Mesendoderm (in vitro differentiated cells): ENCODE measurements at regions not wholly inside any gene's neighbourhood (a gene's known extent, or its start where the extent isn't known, plus 50 kb on each side); places are given as distances from the start of the nearest gene placed in this dataset.

Source experiments
- DNase-seq: peaks from one replicate; pipeline ENCODE4 v3.0.0; 2013
- H2AK5ac ChIP-seq: 2 replicates; pipeline ENCODE4 v1.6.1; 2013; ENCODE audit warnings: low read length, inconsistent platforms
- H2BK120ac ChIP-seq: 2 replicates; pipeline ENCODE4 v1.6.1; 2013; ENCODE audit warnings: low read depth, mild to moderate bottlenecking, low read length, moderate library complexity, mixed read lengths
- H2BK15ac ChIP-seq: replicated peaks from 2 replicates; pipeline ENCODE4 v1.6.1; 2013; ENCODE audit warnings: low read depth, mild to moderate bottlenecking, moderate library complexity
- H2BK5ac ChIP-seq: 2 replicates; pipeline ENCODE4 v1.6.1; 2013; ENCODE audit warnings: low read length, inconsistent platforms
- H3K18ac ChIP-seq: 2 replicates; pipeline ENCODE4 v1.6.1; 2013; ENCODE audit warnings: mild to moderate bottlenecking, low read length, mixed read lengths
- H3K23ac ChIP-seq: one replicate; pipeline ENCODE4 v1.6.1; 2013; ENCODE audit warnings: low read length
- H3K27ac ChIP-seq: 2 replicates; pipeline ENCODE4 v1.5.1; 2013; ENCODE audit warnings: low read depth, mild to moderate bottlenecking, inconsistent platforms, low read length, moderate library complexity
- H3K27me3 ChIP-seq: 2 replicates; pipeline ENCODE4 v1.6.1; 2013; ENCODE audit warnings: low read length, control low read depth, mild to moderate bottlenecking, inconsistent platforms; ENCODE audit not compliant: insufficient read depth, poor library complexity
- H3K36me3 ChIP-seq: 2 replicates; pipeline ENCODE4 v1.6.1; 2013; ENCODE audit warnings: low read length, inconsistent platforms; ENCODE audit not compliant: control insufficient read depth, insufficient read depth
- H3K4ac ChIP-seq: one replicate; pipeline ENCODE4 v1.6.1; 2013; ENCODE audit warnings: low read depth, mild to moderate bottlenecking, low read length, moderate library complexity
- H3K4me1 ChIP-seq: 2 replicates; pipeline ENCODE4 v1.6.1; 2013; ENCODE audit warnings: low read depth, low read length, inconsistent platforms; ENCODE audit not compliant: control insufficient read depth
- H3K4me2 ChIP-seq: 2 replicates; pipeline ENCODE4 v1.6.1; 2013; ENCODE audit warnings: low read length
- H3K4me3 ChIP-seq: 2 replicates; pipeline ENCODE4 v1.5.1; 2013; ENCODE audit warnings: mild to moderate bottlenecking, low read length
- H3K56ac ChIP-seq: one replicate; pipeline ENCODE4 v1.6.1; 2013; ENCODE audit warnings: low read length
- H3K79me1 ChIP-seq: 2 replicates; pipeline ENCODE4 v1.6.1; 2013; ENCODE audit warnings: low read length, inconsistent platforms
- H3K79me2 ChIP-seq: 2 replicates; pipeline ENCODE4 v1.6.1; 2013; ENCODE audit warnings: mild to moderate bottlenecking, low read length; ENCODE audit not compliant: control insufficient read depth, insufficient read depth
- H3K9ac ChIP-seq: 2 replicates; pipeline ENCODE4 v1.6.1; 2013; ENCODE audit warnings: low read length, inconsistent platforms
- H4K5ac ChIP-seq: one replicate; pipeline ENCODE4 v1.6.1; 2013; ENCODE audit warnings: low read length
- H4K8ac ChIP-seq: one replicate; pipeline ENCODE4 v1.6.1; 2013; ENCODE audit warnings: low read depth, mild to moderate bottlenecking, control low read depth, low read length, moderate library complexity
- WGBS: extraction: QIAGEN DNeasy Blood & Tissue Kit; methylation state at CpG from one replicate; pipeline ENCODE4 v1.1.7; 2013; ENCODE audit warnings: low lambda C conversion rate, missing lambda C conversion rate; ENCODE audit not compliant: insufficient coverage; ENCODE audit errors: extremely low coverage; 5-methylcytosine and 5-hydroxymethylcytosine counted together

GRCh38 chr11:23257556-23257955, 397.3 kb upstream of the CCDC179 start:
- Histone ChIP-seq H3K56ac (no peak overlapping the region), H4K5ac (no peak overlapping the region), H2BK15ac (no peak overlapping the region), H3K27me3 (no peaks in the 10 kb centered on the region), H3K23ac (no peak overlapping the region), H2AK5ac (no peak overlapping the region), H3K4ac (no peak overlapping the region), H2BK120ac (no peak overlapping the region), H3K18ac (no peak overlapping the region), H2BK5ac (no peak overlapping the region), H3K27ac (no peak overlapping the region), H3K79me2 (no peaks in the 10 kb centered on the region), H3K79me1 (no peaks in the 10 kb centered on the region), H3K4me3 (no peak overlapping the region), H3K36me3 (no peaks in the 10 kb centered on the region), H3K9ac (no peak overlapping the region), H3K4me1 (no peaks in the 10 kb centered on the region), H3K4me2 (no peak overlapping the region), H4K8ac (no peak overlapping the region)
- no peak for DNase-seq

- Histone ChIP-seq H3K79me1 (no peaks in the 10 kb centered on the region), H3K27ac (no peak overlapping the region), H2AK5ac (no peak overlapping the region), H3K9ac (no peak overlapping the region), H3K4me1 (no peaks in the 10 kb centered on the region), H3K18ac (no peak overlapping the region), H3K4ac (no peak overlapping the region), H3K4me3 (no peak overlapping the region), H3K79me2 (no peaks in the 10 kb centered on the region), H4K5ac (no peak overlapping the region), H4K8ac (no peak overlapping the region), H3K56ac (no peak overlapping the region), H3K36me3 (no peaks in the 10 kb centered on the region), H2BK120ac (no peak overlapping the region), H3K23ac (no peak overlapping the region), H2BK5ac (no peak overlapping the region), H2BK15ac (no peak overlapping the region), H3K4me2 (no peak overlapping the region), H3K27me3 (no peaks in the 10 kb centered on the region)
- no peak for DNase-seq
Measured at GRCh38 chr11:23263466-23263865, 403.2 kb upstream of the CCDC179 start.

GRCh38 chr11:23272095-23272494, 411.8 kb upstream of the CCDC179 start:
- Histone ChIP-seq H3K4ac (no peak overlapping the region), H3K4me2 (no peak overlapping the region)

GRCh38 chr11:23278121-23278520, 417.8 kb upstream of the CCDC179 start:
- no peak overlapping the region for H3K4me2 ChIP-seq
- H2BK15ac ChIP-seq: no peak overlapping the region

More at GRCh38 chr11:23272095-23272494, 411.8 kb upstream of the CCDC179 start:
- no peak overlapping the region for H3K27ac ChIP-seq
- H2BK15ac ChIP-seq: no peak overlapping the region
- no peak overlapping the region for H2BK5ac ChIP-seq
- H3K4me1 ChIP-seq: no peaks in the 10 kb centered on the region
- no peak overlapping the region for H2AK5ac ChIP-seq
- H3K18ac ChIP-seq: no peak overlapping the region
- H3K23ac ChIP-seq: no peak overlapping the region
- no peaks in the 10 kb centered on the region for H3K27me3 ChIP-seq
- no peak for DNase-seq
- no peaks in the 10 kb centered on the region for H3K79me2 ChIP-seq
- no peak overlapping the region for H4K5ac ChIP-seq
- H4K8ac ChIP-seq: no peak overlapping the region
- H3K36me3 ChIP-seq: no peaks in the 10 kb centered on the region
- H3K9ac ChIP-seq: no peak overlapping the region
- no peak overlapping the region for H3K56ac ChIP-seq
- H2BK120ac ChIP-seq: no peak overlapping the region
- H3K79me1 ChIP-seq: no peaks in the 10 kb centered on the region
- H3K4me3 ChIP-seq: no peak overlapping the region

GRCh38 chr11:23280088-23280487, 419.8 kb upstream of the CCDC179 start:
- Histone ChIP-seq H2BK120ac (no peak overlapping the region), H3K23ac (no peak overlapping the region), H2BK5ac (no peak overlapping the region), H3K79me1 (no peaks in the 10 kb centered on the region), H3K36me3 (no peaks in the 10 kb centered on the region), H3K18ac (no peak overlapping the region), H2BK15ac (no peak overlapping the region), H3K4me3 (no peak overlapping the region), H3K4ac (no peak overlapping the region), H3K56ac (no peak overlapping the region), H4K5ac (no peak overlapping the region), H3K4me2 (no peak overlapping the region), H4K8ac (no peak overlapping the region), H3K79me2 (no peaks in the 10 kb centered on the region), H3K27ac (no peak overlapping the region), H2AK5ac (no peak overlapping the region), H3K27me3 (no peaks in the 10 kb centered on the region), H3K9ac (no peak overlapping the region), H3K4me1 (no peaks in the 10 kb centered on the region)
- WGBS: no CpG with 5 or more reads among the region's 2 CpGs
- DNase-seq: no peak

More at GRCh38 chr11:23278121-23278520, 417.8 kb upstream of the CCDC179 start:
- no peaks in the 10 kb centered on the region for H3K79me1 ChIP-seq
- no peak overlapping the region for H2BK120ac ChIP-seq
- H3K56ac ChIP-seq: no peak overlapping the region
- H3K36me3 ChIP-seq: no peaks in the 10 kb centered on the region
- H3K4me3 ChIP-seq: no peak overlapping the region
- H3K23ac ChIP-seq: no peak overlapping the region
- no peak overlapping the region for H3K18ac ChIP-seq
- DNase-seq: no peak
- H4K5ac ChIP-seq: no peak overlapping the region
- no peak overlapping the region for H2BK5ac ChIP-seq
- no peak overlapping the region for H4K8ac ChIP-seq
- H3K4ac ChIP-seq: no peak overlapping the region
- no peak overlapping the region for H3K9ac ChIP-seq
- 100% methylated on average over 1 of the region's 4 CpGs for WGBS
- H3K27ac ChIP-seq: no peak overlapping the region
- no peaks in the 10 kb centered on the region for H3K4me1 ChIP-seq
- no peaks in the 10 kb centered on the region for H3K27me3 ChIP-seq
- no peaks in the 10 kb centered on the region for H3K79me2 ChIP-seq
- H2AK5ac ChIP-seq: no peak overlapping the region

GRCh38 chr11:23283666-23284065, 423.4 kb upstream of the CCDC179 start:
- Histone ChIP-seq H3K79me1 (no peaks in the 10 kb centered on the region), H3K4me1 (no peaks in the 10 kb centered on the region), H3K27me3 (no peaks in the 10 kb centered on the region), H3K4me2 (no peak overlapping the region), H3K27ac (no peak overlapping the region), H2BK120ac (no peak overlapping the region), H4K5ac (no peak overlapping the region), H4K8ac (no peak overlapping the region), H3K4ac (no peak overlapping the region), H3K23ac (no peak overlapping the region), H3K79me2 (no peaks in the 10 kb centered on the region), H2AK5ac (no peak overlapping the region), H2BK15ac (no peak overlapping the region), H3K4me3 (no peak overlapping the region), H3K9ac (no peak overlapping the region), H3K36me3 (no peaks in the 10 kb centered on the region), H2BK5ac (no peak overlapping the region), H3K56ac (no peak overlapping the region), H3K18ac (no peak overlapping the region)
- WGBS: no CpG with 5 or more reads among the region's 1 CpG
- DNase-seq: no peak
